HG03439 (cell line): ENCODE measurements at regions not wholly inside any gene's neighbourhood (a gene's known extent, or its start where the extent isn't known, plus 50 kb on each side); places are given as distances from the start of the nearest gene placed in this dataset.

Experiments used
- ATAC-seq: cut with Tn5 transposase; IDR thresholded peaks from one replicate; pipeline ENCODE4 v1.9.1; 2021; ENCODE audit warnings: mild to moderate bottlenecking, moderate library complexity; ENCODE audit not compliant: unreplicated experiment

- no peak for ATAC-seq
These were observed 119.0 kb upstream of the MGAT5 start for GRCh38 chr2:134134827-134135226.

- ATAC-seq = no peak
These were observed 118.1 kb upstream of the MGAT5 start for GRCh38 chr2:134135793-134136192.

GRCh38 chr2:134136731-134137130 lies 117.1 kb upstream of the MGAT5 start:
- ATAC-seq = no peak

- no peak for ATAC-seq
These were observed 116.7 kb upstream of the MGAT5 start for GRCh38 chr2:134137182-134137611.

GRCh38 chr2:134138115-134138514 lies 115.8 kb upstream of the MGAT5 start:
- ATAC-seq = no peak

- no peak for ATAC-seq
These were observed 114.3 kb upstream of the MGAT5 start for GRCh38 chr2:134139611-134140010.

GRCh38 chr2:134140251-134140661 lies 113.6 kb upstream of the MGAT5 start:
- no peak for ATAC-seq

GRCh38 chr2:134141598-134142340 lies 112.1 kb upstream of the MGAT5 start:
- no peak for ATAC-seq

GRCh38 chr2:134142341-134142738 lies 111.5 kb upstream of the MGAT5 start:
- ATAC-seq = no peak

- no peak for ATAC-seq
These were observed 111.0 kb upstream of the MGAT5 start for GRCh38 chr2:134142903-134143302.

GRCh38 chr2:134143568-134143967 lies 110.3 kb upstream of the MGAT5 start:
- ATAC-seq = no peak

GRCh38 chr2:134144081-134144596 lies 109.7 kb upstream of the MGAT5 start:
- no peak for ATAC-seq

- ATAC-seq = no peak
These were observed 109.2 kb upstream of the MGAT5 start for GRCh38 chr2:134144651-134145050.

- ATAC-seq = no peak
These were observed 108.4 kb upstream of the MGAT5 start for GRCh38 chr2:134145519-134145918.

- ATAC-seq = no peak
These were observed 107.7 kb upstream of the MGAT5 start for GRCh38 chr2:134146161-134146560.

GRCh38 chr2:134146620-134147019 lies 107.3 kb upstream of the MGAT5 start:
- ATAC-seq = no peak

- ATAC-seq = no peak
These were observed 105.7 kb upstream of the MGAT5 start for GRCh38 chr2:134148172-134148571.

GRCh38 chr2:134148843-134149472 lies 104.9 kb upstream of the MGAT5 start:
- ATAC-seq = no peak

GRCh38 chr2:134149904-134150303 lies 104.0 kb upstream of the MGAT5 start:
- ATAC-seq = no peak

- ATAC-seq = no peak
These were observed 103.1 kb upstream of the MGAT5 start for GRCh38 chr2:134150760-134151159.

GRCh38 chr2:134152045-134153010 lies 101.5 kb upstream of the MGAT5 start:
- ATAC-seq = no peak
